CD4-positive, alpha-beta T cell (primary cell): ENCODE measurements at regions not wholly inside any gene's neighbourhood (a gene's known extent, or its start where the extent isn't known, plus 50 kb on each side); places are given as distances from the start of the nearest gene placed in this dataset.

ENCODE experiments used
- ATAC-seq: fragments of 200-7000 bp; cut with Tn5 transposase; one replicate; pipeline ENCODE4 v1.10.0; 2022; ENCODE audit warnings: mild to moderate bottlenecking; ENCODE audit not compliant: poor library complexity
- CTCF ChIA-PET: fragments of 350-600 bp; sonication (Branson Sonifier 250); formaldehyde crosslinking; loops from one replicate; lab custom pipeline; 2021; ENCODE audit warnings: antibody characterized with exemption, inconsistent platforms; lab: Charles Lee
- POLR2A ChIA-PET: fragments of 350-600 bp; sonication (Branson Sonifier 250); formaldehyde crosslinking; loops from one replicate; lab custom pipeline; 2021; ENCODE audit warnings: antibody characterized with exemption, inconsistent platforms; lab: Charles Lee
- DNase-seq, 14 experiments: peaks; one replicate each; pipeline ENCODE4 v3.0.0-alpha.2; 2013 to 2020; ENCODE audit warnings: mixed read lengths in 2 of 14
- H3K27ac ChIP-seq, 2 donors: one replicate each; pipeline versions ENCODE4 v1.5.1 to v1.7.0; 2013; ENCODE audit warnings: low read length in 2 of 2, low read depth in 1 of 2, mild to moderate bottlenecking in 1 of 2
- H3K27me3 ChIP-seq, 2 experiments: 1 replicate in 1 of 2; 2 replicates in 1 of 2; pipeline versions ENCODE4 v1.6.1 to v1.7.0; 2013; ENCODE audit warnings: low read length in 2 of 2, control low read depth in 1 of 2, mild to moderate bottlenecking in 1 of 2, moderate library complexity in 1 of 2; ENCODE audit not compliant: insufficient read depth in 2 of 2, control insufficient read depth in 1 of 2
- H3K36me3 ChIP-seq: one replicate; pipeline ENCODE4 v1.6.1; 2013; ENCODE audit warnings: low read length, control low read depth; ENCODE audit not compliant: insufficient read depth
- H3K4me1 ChIP-seq: one replicate; pipeline ENCODE4 v1.6.1; 2013; ENCODE audit warnings: low read length, control low read depth; ENCODE audit not compliant: insufficient read depth
- H3K4me3 ChIP-seq: one replicate; pipeline ENCODE4 v1.5.1; 2013; ENCODE audit warnings: mild to moderate bottlenecking, low read length, moderate library complexity
- H3K9me3 ChIP-seq, 2 experiments: 1 replicate in 1 of 2; 2 replicates in 1 of 2; pipeline versions ENCODE4 v1.6.1 to v1.7.0; 2013; ENCODE audit warnings: low read length in 2 of 2, mild to moderate bottlenecking in 2 of 2, control low read depth in 1 of 2, moderate library complexity in 1 of 2; ENCODE audit not compliant: control insufficient read depth in 1 of 2, insufficient read depth in 1 of 2
- H3K27ac Mint-ChIP-seq: one replicate; pipeline ENCODE4 v1.8.0; 2020; ENCODE audit warnings: mixed read lengths
- H3K27me3 Mint-ChIP-seq: one replicate; pipeline ENCODE4 v1.8.0; 2021; ENCODE audit warnings: mixed read lengths
- H3K36me3 Mint-ChIP-seq: one replicate; pipeline ENCODE4 v1.8.0; 2021; ENCODE audit warnings: low read depth, mixed read lengths
- H3K4me1 Mint-ChIP-seq: one replicate; pipeline ENCODE4 v1.8.0; 2021; ENCODE audit warnings: low read depth, mixed read lengths
- H3K4me3 Mint-ChIP-seq: one replicate; pipeline ENCODE4 v1.8.0; 2020; ENCODE audit warnings: mild to moderate bottlenecking, mixed read lengths
- H3K9me3 Mint-ChIP-seq: one replicate; pipeline ENCODE4 v1.8.0; 2020; ENCODE audit warnings: mixed read lengths
- CTCF ChIP-seq: fragments of 200-600 bp; IDR thresholded peaks from one replicate; pipeline ENCODE4 v1.8.0; 2022; ENCODE audit warnings: antibody characterized with exemption, mild to moderate bottlenecking
- intact Hi-C, 2 experiments: fragments of 100-400 bp; cut with DNase I in 1 of 2; cut with micrococcal nuclease in 1 of 2; formaldehyde crosslinking; loops; one replicate each; pipeline versions ENCODE4 v1.15.1 to v1.9.0; 2023 to 2025; cut with DNase I, micrococcal nuclease

- ATAC-seq (no peak), DNase-seq (no peak)
- peaks cover 9% of the 10 kb centered on the region for H3K9me3 Mint-ChIP-seq
- intact Hi-C loops: no loop called here
- no peak for TF ChIP-seq CTCF
- Histone ChIP-seq H3K9me3 (no peaks in the 10 kb centered on the region), H3K27ac (no peak overlapping the region), H3K4me3 (no peak overlapping the region), H3K4me1 (no peaks in the 10 kb centered on the region), H3K27me3 (no peaks in the 10 kb centered on the region), H3K36me3 (no peaks in the 10 kb centered on the region)
- no peak overlapping the region for H3K27ac Mint-ChIP-seq
- no peak overlapping the region for H3K4me3 Mint-ChIP-seq
- no peaks in the 10 kb centered on the region for H3K36me3 Mint-ChIP-seq
- CTCF ChIA-PET: no interaction called here
- H3K27me3 Mint-ChIP-seq: no peaks in the 10 kb centered on the region
- no peaks in the 10 kb centered on the region for H3K4me1 Mint-ChIP-seq
- POLR2A ChIA-PET: no interaction called here
Observed at GRCh38 chr4:136246876-136247275, 1285.4 kb downstream of the PCDH18 start.

- POLR2A ChIA-PET: no interaction called here
- CTCF ChIA-PET: no interaction called here
- ATAC-seq (no peak), DNase-seq (no peak)
- Histone ChIP-seq H3K4me1 (no peaks in the 10 kb centered on the region), H3K9me3 (peaks cover 5 to 6% of the 10 kb centered on the region in 2 experiments), H3K4me3 (no peak overlapping the region), H3K27ac (no peak overlapping the region), H3K36me3 (no peaks in the 10 kb centered on the region), H3K27me3 (no peaks in the 10 kb centered on the region)
- Mint-ChIP-seq H3K4me1 (no peaks in the 10 kb centered on the region), H3K36me3 (no peaks in the 10 kb centered on the region), H3K27me3 (no peaks in the 10 kb centered on the region), H3K9me3 (peaks cover 12% of the 10 kb centered on the region), H3K4me3 (no peak overlapping the region), H3K27ac (no peak overlapping the region)
- no peak for TF ChIP-seq CTCF
- intact Hi-C loops: no loop called here
Observed at GRCh38 chr4:136241221-136241986, 1290.9 kb downstream of the PCDH18 start.

GRCh38 chr4:136227315-136227714 is 1305.0 kb downstream of the PCDH18 start:
- no peak for TF ChIP-seq CTCF
- no peaks in the 10 kb centered on the region for H3K27me3 ChIP-seq
- intact Hi-C loops: no loop called here
- H3K4me1 ChIP-seq: no peaks in the 10 kb centered on the region
- Mint-ChIP-seq H3K36me3 (no peaks in the 10 kb centered on the region), H3K27ac (no peak overlapping the region), H3K9me3 (peaks cover 3% of the 10 kb centered on the region), H3K4me3 (no peak overlapping the region), H3K4me1 (no peaks in the 10 kb centered on the region), H3K27me3 (no peaks in the 10 kb centered on the region)
- H3K36me3 ChIP-seq: no peaks in the 10 kb centered on the region
- CTCF ChIA-PET: no interaction called here
- POLR2A ChIA-PET: no interaction called here
- H3K9me3 ChIP-seq: no peaks in the 10 kb centered on the region
- no peak overlapping the region for H3K27ac ChIP-seq
- no peak overlapping the region for H3K4me3 ChIP-seq
- no peak for ATAC-seq
- no peak for DNase-seq
